SK-N-SH treated with all-trans-retinoic acid at 6 μM for 48 hours (cell line): ENCODE measurements at regions not wholly inside any gene's neighbourhood (a gene's known extent, or its start where the extent isn't known, plus 50 kb on each side); places are given as distances from the start of the nearest gene placed in this dataset.

Experiments
- OSR1 ChIP-seq: fragments of 250-450 bp; sonication (Bioruptor Pico); IDR thresholded peaks from 2 replicates; pipeline ENCODE4 v1.8.0; 2022; ENCODE audit warnings: moderate library complexity, mild to moderate bottlenecking, inconsistent platforms
- PPARA ChIP-seq: fragments of 250-450 bp; sonication (Bioruptor Pico); IDR thresholded peaks from 2 replicates; pipeline ENCODE4 v1.5.0; 2020; ENCODE audit warnings: mild to moderate bottlenecking, borderline replicate concordance
- ZNF8 ChIP-seq: fragments of 450-650 bp; formaldehyde crosslinking; IDR thresholded peaks from 2 replicates; pipeline ENCODE4 v1.5.0; 2020; ENCODE audit warnings: mild to moderate bottlenecking, moderate library complexity

DNA sequence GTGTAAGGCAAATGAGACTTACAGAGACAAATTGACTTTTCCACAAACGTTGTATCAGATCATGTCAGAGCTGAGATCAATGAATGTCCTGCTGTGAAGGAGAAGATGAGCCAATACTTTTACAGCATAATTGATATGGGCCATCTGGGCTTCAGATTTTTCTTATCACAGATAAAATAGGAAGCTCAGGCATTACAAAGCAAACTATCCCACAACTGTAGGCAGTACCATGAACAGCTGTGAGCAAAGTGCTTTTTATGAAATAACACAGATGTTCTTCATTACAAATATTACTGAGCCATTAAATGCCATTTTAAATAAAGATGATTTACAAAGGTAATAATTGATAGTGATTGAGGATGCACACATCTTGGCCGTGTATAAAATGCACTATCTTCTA is 852.3 kb downstream of the OTOL1 start:
- TF ChIP-seq OSR1 (CRISPR knock-in tag) (no peak), PPARA (CRISPR knock-in tag) (no peak), ZNF8 (CRISPR knock-in tag) (peak; percentile 46; the same call in 1 of the 2 replicates)
